ENCODE measurements at regions not wholly inside any gene's neighbourhood (a gene's known extent, or its start where the extent isn't known, plus 50 kb on each side); places are given as distances from the start of the nearest gene placed in this dataset.
"Not testable (repeated sequence)": the region's sequence is repeated elsewhere in the genome, so short reads cannot be mapped to it uniquely, and the experiment has no call there.

GRCh38 chr2:163949693-163950092 lies 213.9 kb upstream of the FIGN start:
- no peaks in the 10 kb centered on the region for H3K36me3 ChIP-seq
- H3K9me3 ChIP-seq (replicated peaks): no peaks in the 10 kb centered on the region
- no peak overlapping the region for H3K27ac ChIP-seq
- no peaks in the 10 kb centered on the region for H3K4me1 ChIP-seq (replicated peaks)
- H3K27me3 ChIP-seq (replicated peaks): no peaks in the 10 kb centered on the region
- no peak overlapping the region for H3K4me3 ChIP-seq
- DNase-seq (ENCODE audit: low read depth in 1 of 2, low spot score in 2 of 2): no peak

- Histone ChIP-seq H3K36me3 (no peaks in the 10 kb centered on the region), H3K9me3 (replicated peaks) (no peaks in the 10 kb centered on the region), H3K27me3 (replicated peaks) (no peaks in the 10 kb centered on the region), H3K4me1 (replicated peaks) (no peaks in the 10 kb centered on the region), H3K4me3 (no peak overlapping the region), H3K27ac (no peak overlapping the region)
- DNase-seq (ENCODE audit: low read depth in 1 of 2, low spot score in 2 of 2): no peak
These were observed 208.5 kb upstream of the FIGN start for GRCh38 chr2:163944347-163944737.

GRCh38 chr2:163943403-163944346 lies 207.9 kb upstream of the FIGN start:
- no peak for DNase-seq (ENCODE audit: low read depth in 1 of 2, low spot score in 2 of 2)
- no peaks in the 10 kb centered on the region for H3K36me3 ChIP-seq
- no peak overlapping the region for H3K4me3 ChIP-seq
- H3K9me3 ChIP-seq (replicated peaks): no peaks in the 10 kb centered on the region
- H3K27me3 ChIP-seq (replicated peaks): no peaks in the 10 kb centered on the region
- no peak overlapping the region for H3K27ac ChIP-seq
- no peaks in the 10 kb centered on the region for H3K4me1 ChIP-seq (replicated peaks)

GRCh38 chr2:163934131-163934530 lies 198.3 kb upstream of the FIGN start:
- DNase-seq (ENCODE audit: low read depth in 1 of 2, low spot score in 2 of 2): no peak
- H3K4me3 ChIP-seq: no peak overlapping the region
- no peaks in the 10 kb centered on the region for H3K27me3 ChIP-seq (replicated peaks)
- no peak overlapping the region for H3K27ac ChIP-seq
- no peaks in the 10 kb centered on the region for H3K36me3 ChIP-seq
- no peaks in the 10 kb centered on the region for H3K9me3 ChIP-seq (replicated peaks)
- H3K4me1 ChIP-seq (replicated peaks): no peaks in the 10 kb centered on the region

GRCh38 chr2:163919717-163920116 lies 183.9 kb upstream of the FIGN start:
- H3K27me3 ChIP-seq (replicated peaks): no peaks in the 10 kb centered on the region
- H3K27ac ChIP-seq: no peak overlapping the region
- no peak overlapping the region for H3K4me3 ChIP-seq
- H3K36me3 ChIP-seq: no peaks in the 10 kb centered on the region
- H3K9me3 ChIP-seq (replicated peaks): no peaks in the 10 kb centered on the region
- no peaks in the 10 kb centered on the region for H3K4me1 ChIP-seq (replicated peaks)
- DNase-seq (ENCODE audit: low read depth in 1 of 2, low spot score in 2 of 2): no peak

GRCh38 chr2:163914486-163914885 lies 178.7 kb upstream of the FIGN start:
- not testable (repeated sequence) for H3K9me3 ChIP-seq (replicated peaks); H3K4me3 ChIP-seq; H3K27ac ChIP-seq; H3K36me3 ChIP-seq; DNase-seq (ENCODE audit: low read depth in 1 of 2, low spot score in 2 of 2); H3K27me3 ChIP-seq (replicated peaks); H3K4me1 ChIP-seq (replicated peaks)

GRCh38 chr2:163913532-163913944 lies 177.7 kb upstream of the FIGN start:
- H3K27me3 ChIP-seq (replicated peaks); H3K4me3 ChIP-seq; H3K9me3 ChIP-seq (replicated peaks); H3K4me1 ChIP-seq (replicated peaks); H3K27ac ChIP-seq; DNase-seq (ENCODE audit: low read depth in 1 of 2, low spot score in 2 of 2); H3K36me3 ChIP-seq: not testable (repeated sequence)

- no peaks in the 10 kb centered on the region for H3K9me3 ChIP-seq (replicated peaks)
These were observed 173.7 kb upstream of the FIGN start for GRCh38 chr2:163909411-163910080.

GRCh38 chr2:163906410-163906809 lies 170.6 kb upstream of the FIGN start:
- no peaks in the 10 kb centered on the region for H3K9me3 ChIP-seq (replicated peaks)
- DNase-seq (ENCODE audit: low read depth in 1 of 2, low spot score in 2 of 2): no peak
- no peaks in the 10 kb centered on the region for H3K4me1 ChIP-seq (replicated peaks)
- H3K36me3 ChIP-seq: no peaks in the 10 kb centered on the region
- no peak overlapping the region for H3K27ac ChIP-seq
- no peak overlapping the region for H3K4me3 ChIP-seq
- no peaks in the 10 kb centered on the region for H3K27me3 ChIP-seq (replicated peaks)

More at GRCh38 chr2:163909411-163910080, 173.7 kb upstream of the FIGN start:
- no peak for DNase-seq (ENCODE audit: low read depth in 1 of 2, low spot score in 2 of 2)
- Histone ChIP-seq H3K4me1 (replicated peaks) (no peaks in the 10 kb centered on the region), H3K4me3 (no peak overlapping the region), H3K36me3 (no peaks in the 10 kb centered on the region), H3K27ac (no peak overlapping the region), H3K27me3 (replicated peaks) (no peaks in the 10 kb centered on the region)

- Histone ChIP-seq H3K36me3 (no peaks in the 10 kb centered on the region), H3K9me3 (replicated peaks) (no peaks in the 10 kb centered on the region), H3K4me3 (no peak overlapping the region), H3K4me1 (replicated peaks) (no peaks in the 10 kb centered on the region), H3K27me3 (replicated peaks) (no peaks in the 10 kb centered on the region), H3K27ac (no peak overlapping the region)
- DNase-seq (ENCODE audit: low read depth in 1 of 2, low spot score in 2 of 2): no peak
These were observed 162.0 kb upstream of the FIGN start for GRCh38 chr2:163897799-163898198.

- DNase-seq (ENCODE audit: low read depth in 1 of 2, low spot score in 2 of 2); H3K4me1 ChIP-seq (replicated peaks); H3K27ac ChIP-seq; H3K4me3 ChIP-seq; H3K9me3 ChIP-seq (replicated peaks); H3K36me3 ChIP-seq; H3K27me3 ChIP-seq (replicated peaks): not testable (repeated sequence)
These were observed 157.6 kb upstream of the FIGN start for GRCh38 chr2:163893444-163893843.

GRCh38 chr2:163888591-163888990 lies 152.8 kb upstream of the FIGN start:
- Histone ChIP-seq H3K27ac (no peak overlapping the region), H3K4me3 (no peak overlapping the region)
- no peak for DNase-seq (ENCODE audit: low read depth in 1 of 2, low spot score in 2 of 2)

GRCh38 chr2:163887182-163887581 lies 151.4 kb upstream of the FIGN start:
- H3K27me3 ChIP-seq (replicated peaks): no peaks in the 10 kb centered on the region
- no peaks in the 10 kb centered on the region for H3K36me3 ChIP-seq
- no peaks in the 10 kb centered on the region for H3K9me3 ChIP-seq (replicated peaks)
- H3K4me1 ChIP-seq (replicated peaks): no peaks in the 10 kb centered on the region
- H3K27ac ChIP-seq: no peak overlapping the region
- no peak for DNase-seq (ENCODE audit: low read depth in 1 of 2, low spot score in 2 of 2)
- H3K4me3 ChIP-seq: no peak overlapping the region

More at GRCh38 chr2:163888591-163888990, 152.8 kb upstream of the FIGN start:
- Histone ChIP-seq H3K4me1 (replicated peaks) (no peaks in the 10 kb centered on the region), H3K27me3 (replicated peaks) (no peaks in the 10 kb centered on the region), H3K9me3 (replicated peaks) (no peaks in the 10 kb centered on the region), H3K36me3 (no peaks in the 10 kb centered on the region)

GRCh38 chr2:163884416-163884815 lies 148.6 kb upstream of the FIGN start:
- H3K36me3 ChIP-seq: no peaks in the 10 kb centered on the region
- no peaks in the 10 kb centered on the region for H3K27me3 ChIP-seq (replicated peaks)
- H3K4me1 ChIP-seq (replicated peaks): no peaks in the 10 kb centered on the region
- no peaks in the 10 kb centered on the region for H3K9me3 ChIP-seq (replicated peaks)
- no peak overlapping the region for H3K4me3 ChIP-seq
- H3K27ac ChIP-seq: no peak overlapping the region
- no peak for DNase-seq (ENCODE audit: low read depth in 1 of 2, low spot score in 2 of 2)
